Ascending aorta (tissue), 2 donors: ENCODE measurements at regions not wholly inside any gene's neighbourhood (a gene's known extent, or its start where the extent isn't known, plus 50 kb on each side); places are given as distances from the start of the nearest gene placed in this dataset.

ENCODE experiments used
- DNase-seq, 2 donors: peaks; one replicate each; pipeline ENCODE4 v3.0.0-alpha.2; 2019; ENCODE audit warnings: low spot score in 2 of 2
- H3K27ac ChIP-seq, 2 donors: fragments of 200-600 bp; sonication (generic); one replicate each; pipeline ENCODE4 v1.5.1; 2016 to 2017; ENCODE audit warnings: mild to moderate bottlenecking in 1 of 2
- H3K27me3 ChIP-seq: fragments of 200-600 bp; sonication (generic); one replicate; pipeline ENCODE4 v1.5.1; 2017
- H3K36me3 ChIP-seq, 2 donors: fragments of 200-600 bp; sonication (generic); one replicate each; pipeline ENCODE4 v1.5.1; 2016
- H3K4me1 ChIP-seq, 2 donors: fragments of 200-600 bp; sonication (generic); one replicate each; pipeline ENCODE4 v1.5.1; 2016 to 2017; ENCODE audit warnings: mild to moderate bottlenecking in 1 of 2
- H3K4me3 ChIP-seq, 2 donors: fragments of 200-600 bp; sonication (generic); one replicate each; pipeline ENCODE4 v1.5.1; 2016 to 2017; ENCODE audit warnings: mild to moderate bottlenecking in 1 of 2
- H3K9me3 ChIP-seq, 2 donors: fragments of 200-600 bp; sonication (generic); one replicate each; pipeline ENCODE4 v1.5.1; 2016
- CTCF ChIP-seq, 3 experiments: fragments of 200-600 bp in 2 of 3; fragments of 450-650 bp in 1 of 3; sonication (generic) in 2 of 3; IDR thresholded peaks; one replicate each; pipeline ENCODE4 v1.5.1; 2016 to 2019; ENCODE audit warnings: antibody characterized with exemption in 3 of 3, mild to moderate bottlenecking in 1 of 3, moderate library complexity in 1 of 3
- intact Hi-C: fragments of 100-400 bp; cut with DNase I; formaldehyde crosslinking; loops from one replicate; pipeline ENCODE4 v1.15.1; 2023

- intact Hi-C loops, result no loop called here
- Histone ChIP-seq H3K4me3 (no peak overlapping the region), H3K27me3 (no peaks in the 10 kb centered on the region), H3K27ac (no peak overlapping the region), H3K36me3 (no peaks in the 10 kb centered on the region), H3K9me3 (no peaks in the 10 kb centered on the region), H3K4me1 (peaks cover 0 to 3% of the 10 kb centered on the region in 2 donors)
- no peak for TF ChIP-seq CTCF (IDR thresholded peaks at IDR 0.05)
- no peak for DNase-seq
These were observed 104.2 kb downstream of the FAM204A start for GRCh38 chr10:118237930-118238329.

GRCh38 chr10:118234683-118235082 lies 107.4 kb downstream of the FAM204A start:
- Histone ChIP-seq H3K27ac (no peak overlapping the region), H3K4me1 (no peaks in the 10 kb centered on the region), H3K27me3 (no peaks in the 10 kb centered on the region), H3K9me3 (no peaks in the 10 kb centered on the region), H3K4me3 (no peak overlapping the region), H3K36me3 (no peaks in the 10 kb centered on the region)
- TF ChIP-seq CTCF (IDR thresholded peaks at IDR 0.05), result no peak
- intact Hi-C loops, result no loop called here
- no peak for DNase-seq

- Histone ChIP-seq H3K36me3 (no peaks in the 10 kb centered on the region), H3K27me3 (no peaks in the 10 kb centered on the region), H3K9me3 (peaks cover 0 to 2% of the 10 kb centered on the region in 2 donors), H3K27ac (no peak overlapping the region), H3K4me1 (no peaks in the 10 kb centered on the region), H3K4me3 (no peak overlapping the region)
- DNase-seq, result no peak
- intact Hi-C loops, result no loop called here
- TF ChIP-seq CTCF (IDR thresholded peaks at IDR 0.05), result no peak
These were observed 121.7 kb downstream of the FAM204A start for GRCh38 chr10:118220346-118220850.

- Histone ChIP-seq H3K4me3 (no peak overlapping the region), H3K4me1 (no peaks in the 10 kb centered on the region), H3K27ac (no peak overlapping the region), H3K9me3 (no peaks in the 10 kb centered on the region), H3K36me3 (no peaks in the 10 kb centered on the region), H3K27me3 (no peaks in the 10 kb centered on the region)
- no peak for TF ChIP-seq CTCF (IDR thresholded peaks at IDR 0.05)
- intact Hi-C loops, result no loop called here
- DNase-seq, result no peak
These were observed 123.6 kb downstream of the FAM204A start for GRCh38 chr10:118218562-118218961.

- Histone ChIP-seq H3K27ac (no peak overlapping the region), H3K9me3 (no peaks in the 10 kb centered on the region), H3K27me3 (no peaks in the 10 kb centered on the region), H3K4me3 (no peak overlapping the region), H3K36me3 (no peaks in the 10 kb centered on the region), H3K4me1 (no peaks in the 10 kb centered on the region)
- intact Hi-C loops, result no loop called here
- no peak for DNase-seq
- TF ChIP-seq CTCF (IDR thresholded peaks at IDR 0.05), result no peak
These were observed 125.5 kb downstream of the FAM204A start for GRCh38 chr10:118216571-118217170.

GRCh38 chr10:118216020-118216419 lies 126.1 kb downstream of the FAM204A start:
- no peak for DNase-seq
- intact Hi-C loops, result no loop called here
- H3K27ac ChIP-seq, result no peak overlapping the region

More at GRCh38 chr10:118216020-118216419, 126.1 kb downstream of the FAM204A start:
- Histone ChIP-seq H3K4me1 (no peaks in the 10 kb centered on the region), H3K9me3 (no peaks in the 10 kb centered on the region), H3K27me3 (no peaks in the 10 kb centered on the region), H3K36me3 (no peaks in the 10 kb centered on the region), H3K4me3 (no peak overlapping the region)
- TF ChIP-seq CTCF (IDR thresholded peaks at IDR 0.05), result no peak
